ENCODE measurements at regions not wholly inside any gene's neighbourhood (a gene's known extent, or its start where the extent isn't known, plus 50 kb on each side); places are given as distances from the start of the nearest gene placed in this dataset.

- WGBS (ENCODE audit: extremely low coverage, insufficient read length, low lambda C conversion rate) = no CpG with 5 or more reads among the region's 3 CpGs
- H3K36me3 Mint-ChIP-seq (ENCODE audit: insufficient read depth in 1 of 3, low read depth in 3 of 3) = no peaks in the 10 kb centered on the region
- no peak for TF ChIP-seq CTCF (conservative IDR thresholded peaks at IDR 0.05)
These were observed 253.5 kb upstream of the CDH20 start for GRCh38 chr18:61079714-61080113.

More at GRCh38 chr18:61079714-61080113, 253.5 kb upstream of the CDH20 start:
- no peak overlapping the region for H4K91ac ChIP-seq (ENCODE audit: insufficient read length, low read depth, low read length)
- Mint-ChIP-seq H3K27ac (no peak overlapping the region), H3K9me3 (peaks cover 0 to 4% of the 10 kb centered on the region in 2 experiments; a peak in 1 of 5 replicates), H3K27me3 (ENCODE audit: low read depth) (no peaks in the 10 kb centered on the region), H3K4me1 (no peaks in the 10 kb centered on the region), H3K4me3 (no peak overlapping the region)
- H2BK15ac ChIP-seq (ENCODE audit: low read depth, low read length) = no peak overlapping the region
- no peak overlapping the region for H2BK5ac ChIP-seq (ENCODE audit: insufficient read length, low read length)
- H3K18ac ChIP-seq (ENCODE audit: insufficient read length, low read depth, low read length) = no peak overlapping the region
- no peak overlapping the region for H2BK12ac ChIP-seq (ENCODE audit: insufficient read length, low read depth, low read length)
- no peak overlapping the region for H3K4me2 ChIP-seq (ENCODE audit: insufficient read depth, insufficient read length, low read length)
- no peak overlapping the region for H3K9ac ChIP-seq (ENCODE audit: extremely low read depth, insufficient read length, low read length)
- H2BK20ac ChIP-seq (ENCODE audit: low read depth, low read length, poor library complexity, severe bottlenecking) = no peak overlapping the region
- H3K23me2 ChIP-seq (ENCODE audit: insufficient read length, low read depth, low read length, poor library complexity, severe bottlenecking) = no peaks in the 10 kb centered on the region
- H4K8ac ChIP-seq (replicated peaks; ENCODE audit: insufficient read length, low read depth, low read length) = no peak overlapping the region
- no peak overlapping the region for H3K23ac ChIP-seq (ENCODE audit: insufficient read length, low read depth, low read length)
- H2AFZ ChIP-seq (ENCODE audit: low read length) = no peak overlapping the region
- no peak overlapping the region for H4K5ac ChIP-seq (ENCODE audit: insufficient read length, low read depth, low read length)
- H3K79me1 ChIP-seq (ENCODE audit: insufficient read depth, low read depth, low read length, poor library complexity, severe bottlenecking) = no peaks in the 10 kb centered on the region
- no peak overlapping the region for H3K27ac ChIP-seq (ENCODE audit: insufficient read length, low read depth, low read length)
- no peaks in the 10 kb centered on the region for H4K20me1 ChIP-seq (ENCODE audit: control insufficient read depth, insufficient read depth, insufficient read length)
- H2BK120ac ChIP-seq (ENCODE audit: low read depth, low read length, poor library complexity, severe bottlenecking) = no peak overlapping the region
- H3K4ac ChIP-seq (ENCODE audit: low read depth, low read length) = no peak overlapping the region
- no peak overlapping the region for H3K14ac ChIP-seq (ENCODE audit: insufficient read depth, low read length)
- H3K9me3 ChIP-seq (ENCODE audit: control insufficient read depth, low read depth, low read length) = no peaks in the 10 kb centered on the region
- H3K27me3 ChIP-seq (ENCODE audit: insufficient read depth, low read length) = no peaks in the 10 kb centered on the region
- DNase-seq = no peak
- no peak overlapping the region for H3K56ac ChIP-seq (ENCODE audit: insufficient read length, low read depth, low read length)
- no peak overlapping the region for H2AK5ac ChIP-seq (ENCODE audit: insufficient read length, low read length)
- H3T11ph ChIP-seq (ENCODE audit: low read length) = no peak overlapping the region
- no peaks in the 10 kb centered on the region for H3K79me2 ChIP-seq (ENCODE audit: insufficient read depth, low read length)
- H3K4me1 ChIP-seq (ENCODE audit: insufficient read depth, low read length) = no peaks in the 10 kb centered on the region
